Fibroblast of lung (primary cell): ENCODE measurements at regions not wholly inside any gene's neighbourhood (a gene's known extent, or its start where the extent isn't known, plus 50 kb on each side); places are given as distances from the start of the nearest gene placed in this dataset.

ENCODE experiments used
- CTCF ChIP-seq, 2 donors: IDR thresholded peaks in 1 of 2; conservative IDR thresholded peaks in 1 of 2; 1 replicate in 1 of 2; 2 replicates in 1 of 2; pipeline ENCODE4 v1.5.1; 2011 to 2012; ENCODE audit warnings: low read length in 2 of 2, control low read depth in 1 of 2, inconsistent platforms in 1 of 2, low read depth in 1 of 2, mild to moderate bottlenecking in 1 of 2
- EZH2 ChIP-seq: IDR thresholded peaks from 2 replicates; pipeline ENCODE4 v1.5.1; 2012; ENCODE audit warnings: low read length, control low read depth, mild to moderate bottlenecking; ENCODE audit errors: missing control alignments

- TF ChIP-seq CTCF (conservative IDR thresholded peaks at IDR 0.05 in 1 of 2, IDR thresholded peaks at IDR 0.05 in 1 of 2; ENCODE audit: low read depth in 1 of 2, low read length in 2 of 2) (no peak), EZH2 (no peak)
These were observed 103.3 kb upstream of the FGGY start for GRCh38 chr1:59193443-59194093.
